Left lung (tissue), 4 donors: ENCODE measurements at regions not wholly inside any gene's neighbourhood (a gene's known extent, or its start where the extent isn't known, plus 50 kb on each side); places are given as distances from the start of the nearest gene placed in this dataset.

Experiments
- ATAC-seq: fragments of 200-7000 bp; cut with Tn5 transposase; one replicate; pipeline ENCODE4 v1.9.1; 2020; ENCODE audit warnings: moderate library complexity
- DNase-seq, 4 donors: peaks; one replicate each; pipeline ENCODE4 v3.0.0-alpha.2; 2013 to 2020
- H3K27ac ChIP-seq, 2 donors: fragments of 200-600 bp; sonication (generic) in 1 of 2; one replicate each; pipeline versions ENCODE4 v1.5.0 to v1.8.0; 2020 to 2021
- H3K27me3 ChIP-seq, 2 donors: fragments of 200-600 bp; sonication (generic) in 1 of 2; one replicate each; pipeline versions ENCODE4 v1.5.0 to v1.8.0; 2020 to 2021
- H3K36me3 ChIP-seq, 2 donors: fragments of 200-600 bp; sonication (generic) in 1 of 2; one replicate each; pipeline versions ENCODE4 v1.5.0 to v1.8.0; 2020 to 2021
- H3K4me1 ChIP-seq, 2 donors: fragments of 200-600 bp; one replicate each; pipeline ENCODE4 v1.8.0; 2021
- H3K4me3 ChIP-seq, 2 donors: fragments of 200-600 bp; sonication (generic) in 1 of 2; one replicate each; pipeline versions ENCODE4 v1.5.0 to v1.8.0; 2020 to 2021; ENCODE audit warnings: mild to moderate bottlenecking in 1 of 2
- H3K9me3 ChIP-seq, 2 donors: fragments of 200-600 bp; sonication (generic) in 1 of 2; one replicate each; pipeline versions ENCODE4 v1.5.0 to v1.8.0; 2020 to 2021
- intact Hi-C, 2 donors: fragments of 100-400 bp; cut with DNase I; formaldehyde crosslinking; loops; one replicate each; pipeline versions ENCODE4 v1.11.2 to v1.14.2; 2022
- TF ChIP-seq, protein P1 (sequence below), 2 donors: fragments of 200-600 bp; sonication (generic) in 1 of 2; IDR thresholded peaks; one replicate each; pipeline versions ENCODE4 v1.5.0 to v1.8.0; 2021; ENCODE audit warnings: antibody characterized with exemption in 2 of 2
- donor health status: DM: no; HTN: yes; CAD: no.
- donor health status: DM: no; HTN: no; CAD: no.

DNA sequence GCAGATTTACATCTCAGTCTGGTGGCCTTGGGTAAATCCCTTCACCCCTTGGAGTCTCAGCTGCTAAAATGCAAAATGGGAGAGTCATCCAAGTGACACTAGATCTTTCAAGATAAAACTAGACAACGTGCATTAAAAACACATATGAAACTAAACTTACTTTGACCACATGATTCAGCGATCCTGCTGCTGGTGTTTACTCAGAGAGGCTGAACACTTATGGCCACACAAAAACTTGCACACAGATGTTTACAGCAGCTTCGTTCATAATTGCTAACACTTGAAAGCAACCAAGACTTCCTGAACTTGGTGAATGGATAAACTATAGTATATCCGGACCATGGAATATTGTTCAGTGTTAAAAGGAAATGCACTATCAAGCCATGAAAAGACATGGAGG lies 55.3 kb upstream of the GPR6 start:
- no peak for DNase-seq
- H3K4me1 ChIP-seq: no peaks in the 10 kb centered on the region
- H3K27me3 ChIP-seq: no peaks in the 10 kb centered on the region
- ATAC-seq: no peak
- TF ChIP-seq, protein P1, sequence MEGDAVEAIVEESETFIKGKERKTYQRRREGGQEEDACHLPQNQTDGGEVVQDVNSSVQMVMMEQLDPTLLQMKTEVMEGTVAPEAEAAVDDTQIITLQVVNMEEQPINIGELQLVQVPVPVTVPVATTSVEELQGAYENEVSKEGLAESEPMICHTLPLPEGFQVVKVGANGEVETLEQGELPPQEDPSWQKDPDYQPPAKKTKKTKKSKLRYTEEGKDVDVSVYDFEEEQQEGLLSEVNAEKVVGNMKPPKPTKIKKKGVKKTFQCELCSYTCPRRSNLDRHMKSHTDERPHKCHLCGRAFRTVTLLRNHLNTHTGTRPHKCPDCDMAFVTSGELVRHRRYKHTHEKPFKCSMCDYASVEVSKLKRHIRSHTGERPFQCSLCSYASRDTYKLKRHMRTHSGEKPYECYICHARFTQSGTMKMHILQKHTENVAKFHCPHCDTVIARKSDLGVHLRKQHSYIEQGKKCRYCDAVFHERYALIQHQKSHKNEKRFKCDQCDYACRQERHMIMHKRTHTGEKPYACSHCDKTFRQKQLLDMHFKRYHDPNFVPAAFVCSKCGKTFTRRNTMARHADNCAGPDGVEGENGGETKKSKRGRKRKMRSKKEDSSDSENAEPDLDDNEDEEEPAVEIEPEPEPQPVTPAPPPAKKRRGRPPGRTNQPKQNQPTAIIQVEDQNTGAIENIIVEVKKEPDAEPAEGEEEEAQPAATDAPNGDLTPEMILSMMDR (IDR thresholded peaks at IDR 0.05): no peak
- intact Hi-C loops: no loop called here
- H3K9me3 ChIP-seq: no peaks in the 10 kb centered on the region
- H3K4me3 ChIP-seq: no peak overlapping the region
- H3K36me3 ChIP-seq: no peaks in the 10 kb centered on the region
- no peak overlapping the region for H3K27ac ChIP-seq

DNA sequence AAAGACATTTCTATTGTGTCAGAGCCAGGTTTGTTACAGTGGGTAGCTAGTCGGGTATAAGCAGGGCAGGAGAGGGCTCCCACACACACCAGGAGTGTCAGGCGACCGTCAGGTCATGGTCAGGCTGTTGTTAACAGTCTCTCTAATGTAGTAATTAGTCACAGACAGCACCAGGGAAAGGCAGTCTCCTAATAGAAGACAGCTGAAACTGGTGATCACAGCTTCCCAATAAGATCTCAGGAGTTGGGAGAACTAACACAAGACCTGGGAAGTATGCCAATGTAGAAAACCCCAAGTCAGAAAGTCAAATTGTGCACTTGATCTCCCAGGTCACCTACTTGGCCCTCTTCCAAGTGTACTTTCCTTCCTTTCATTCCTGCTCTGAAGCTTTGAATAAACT lies 53.0 kb upstream of the GPR6 start:
- Histone ChIP-seq H3K27ac (no peak overlapping the region), H3K4me1 (no peaks in the 10 kb centered on the region), H3K4me3 (no peak overlapping the region), H3K9me3 (no peaks in the 10 kb centered on the region), H3K36me3 (no peaks in the 10 kb centered on the region), H3K27me3 (no peaks in the 10 kb centered on the region)
- ATAC-seq (peak; percentile 62), DNase-seq (peak in 1 of 4 donors; percentile 40)
- TF ChIP-seq, protein P1 (IDR thresholded peaks at IDR 0.05): no peak
- intact Hi-C loops: no loop called here

DNA sequence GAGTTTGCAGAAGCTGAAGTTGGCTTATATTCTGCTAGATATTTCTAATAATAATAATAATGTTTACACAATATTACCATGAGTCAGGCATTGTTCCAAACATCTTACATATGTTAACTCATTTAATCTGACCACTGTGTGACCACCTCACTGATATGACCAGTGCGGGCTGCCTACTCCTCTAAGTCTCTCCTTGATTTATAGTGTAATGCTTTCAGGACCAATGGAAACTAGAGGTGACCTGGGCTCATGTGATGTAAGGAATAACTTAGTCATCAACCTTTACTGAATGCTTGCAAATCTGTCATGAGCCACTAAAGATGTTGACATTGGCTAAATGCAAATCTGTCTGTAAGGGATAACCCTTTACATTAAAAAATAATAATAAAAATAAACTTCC lies 51.1 kb upstream of the GPR6 start:
- no peak for DNase-seq
- H3K4me3 ChIP-seq: no peak overlapping the region
- H3K9me3 ChIP-seq: no peaks in the 10 kb centered on the region
- intact Hi-C loops: no loop called here
- no peaks in the 10 kb centered on the region for H3K27me3 ChIP-seq
- TF ChIP-seq, protein P1 (IDR thresholded peaks at IDR 0.05): no peak
- H3K27ac ChIP-seq: no peak overlapping the region
- ATAC-seq: no peak
- no peaks in the 10 kb centered on the region for H3K4me1 ChIP-seq
- H3K36me3 ChIP-seq: no peaks in the 10 kb centered on the region
